ENCODE measurements at regions not wholly inside any gene's neighbourhood (a gene's known extent, or its start where the extent isn't known, plus 50 kb on each side); places are given as distances from the start of the nearest gene placed in this dataset.

DNA sequence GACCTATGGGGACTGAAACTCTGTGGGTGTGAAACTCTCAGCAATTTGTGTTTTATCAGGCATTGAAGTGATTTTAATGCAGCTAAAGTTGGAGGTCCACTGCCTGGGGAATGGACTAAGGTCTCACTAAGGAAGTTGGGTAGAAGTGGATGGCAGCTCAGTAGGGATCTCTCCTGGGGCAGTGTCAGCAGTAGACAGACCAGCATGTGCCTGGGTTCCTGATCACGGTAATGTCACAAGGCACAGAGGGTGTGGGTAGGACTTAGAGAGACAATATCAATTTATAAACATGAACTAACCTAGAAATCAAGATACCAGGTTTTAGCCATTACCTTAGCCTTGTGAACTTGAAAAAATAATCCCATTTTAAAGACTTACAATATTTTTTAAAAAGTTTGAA lies 380.3 kb upstream of the LCORL start:
- no peak for DNase-seq

DNA sequence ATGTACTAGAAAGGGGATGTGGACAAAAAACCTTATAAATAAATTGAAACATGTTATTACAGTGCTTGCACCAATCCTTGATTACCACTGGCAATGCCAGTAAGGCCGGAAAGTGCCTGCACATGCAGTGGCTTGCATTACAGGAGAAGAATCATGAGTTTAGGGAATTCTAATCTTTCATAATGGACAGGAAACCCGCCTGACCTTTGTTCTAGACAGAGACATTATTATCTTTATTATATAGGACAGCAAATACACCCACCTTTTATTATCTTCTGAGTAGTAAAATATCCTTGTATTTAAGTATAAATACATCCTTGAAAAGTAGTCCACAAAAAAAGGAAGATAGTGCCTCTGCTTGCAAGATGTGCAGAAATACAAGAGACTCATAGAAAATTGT lies 379.9 kb upstream of the LCORL start:
- DNase-seq, result no peak

DNA sequence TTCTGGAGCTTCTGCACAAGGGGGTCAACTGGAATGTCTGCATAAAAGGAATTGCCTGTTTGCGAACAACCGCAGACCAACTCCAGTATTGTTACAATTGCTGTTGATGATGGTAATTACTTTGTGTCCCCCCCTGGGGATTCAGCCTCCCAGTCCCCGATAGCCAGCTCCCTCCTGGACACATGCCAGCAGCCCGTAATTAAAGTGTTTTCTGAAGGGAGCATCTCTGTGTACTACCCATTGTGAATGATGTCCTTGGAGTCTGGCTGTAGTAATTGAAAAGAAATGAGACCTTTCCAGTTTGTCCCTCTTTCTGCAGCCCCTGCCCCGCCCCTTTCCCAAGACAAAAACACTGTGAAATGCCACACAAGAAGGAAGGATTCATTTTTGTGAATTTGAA lies 377.1 kb upstream of the LCORL start:
- DNase-seq, result no peak

DNA sequence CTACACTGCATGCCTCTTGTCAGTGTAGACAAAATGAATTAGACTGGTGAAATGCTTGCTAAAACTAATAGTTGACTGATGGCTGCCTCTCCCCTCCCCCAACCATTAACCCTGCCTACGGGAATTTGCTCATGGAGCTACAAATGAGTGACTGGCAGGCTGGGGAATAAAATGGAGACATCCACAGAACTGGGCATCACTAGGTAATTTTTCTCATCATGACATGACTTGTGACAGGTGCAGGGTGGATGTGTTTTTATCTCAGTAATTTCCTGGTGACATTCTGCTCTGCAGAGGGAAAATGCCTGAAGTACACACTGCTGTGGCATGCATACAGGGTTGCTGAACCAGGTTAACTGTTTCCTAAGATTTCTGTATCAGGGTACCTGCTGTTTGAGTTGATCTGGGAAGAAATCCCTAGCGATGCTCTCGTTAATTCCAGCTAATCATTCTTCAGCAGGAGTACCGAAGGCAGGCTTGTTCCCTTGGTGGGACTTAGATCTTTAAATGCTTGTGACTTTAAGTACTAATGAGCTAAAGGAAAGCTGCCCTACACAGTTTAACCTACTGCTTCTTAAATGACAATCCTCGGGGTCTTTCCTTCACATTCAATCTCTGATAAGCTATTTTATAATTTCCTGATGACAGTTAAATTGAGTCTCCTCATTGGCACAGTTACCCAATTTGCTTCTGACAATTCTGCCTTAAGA lies 376.3 kb upstream of the LCORL start:
- no peak for DNase-seq

DNA sequence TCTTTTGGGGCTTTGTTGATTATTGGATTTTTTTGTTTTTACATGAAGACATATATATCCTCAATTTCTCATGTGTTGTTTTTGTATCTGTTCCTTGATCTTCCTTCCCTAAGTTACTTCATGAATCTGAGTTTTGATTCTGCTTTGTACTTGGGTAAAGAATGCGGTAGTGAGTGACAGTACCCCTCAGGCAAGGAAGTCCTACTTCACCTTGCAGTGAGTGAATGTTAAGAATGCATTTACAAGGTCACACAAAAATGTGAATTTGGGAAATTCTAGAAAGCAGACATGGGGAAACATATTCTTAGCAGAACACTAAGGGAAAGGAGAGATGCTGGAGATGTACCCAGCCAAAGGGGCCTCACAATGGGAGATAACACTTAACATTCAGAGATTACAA lies 373.1 kb upstream of the LCORL start:
- no peak for DNase-seq

DNA sequence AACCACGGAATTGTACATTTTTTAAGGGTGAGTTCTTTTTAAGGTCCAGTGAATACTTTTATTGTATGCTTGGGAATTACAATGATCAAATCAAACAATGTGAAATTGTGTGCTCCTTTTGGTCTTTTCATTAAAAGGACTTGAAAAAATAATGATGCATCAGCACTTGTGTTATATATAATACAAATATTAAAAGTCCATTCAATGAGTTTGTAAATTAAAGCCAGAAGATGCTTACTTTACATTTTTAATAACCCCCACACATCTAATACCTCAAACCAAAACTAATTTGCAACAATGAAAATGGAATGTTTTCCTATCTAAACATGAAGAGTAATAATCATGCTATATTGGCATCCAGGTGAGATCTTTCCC lies 369.8 kb upstream of the LCORL start:
- DNase-seq, result no peak

DNA sequence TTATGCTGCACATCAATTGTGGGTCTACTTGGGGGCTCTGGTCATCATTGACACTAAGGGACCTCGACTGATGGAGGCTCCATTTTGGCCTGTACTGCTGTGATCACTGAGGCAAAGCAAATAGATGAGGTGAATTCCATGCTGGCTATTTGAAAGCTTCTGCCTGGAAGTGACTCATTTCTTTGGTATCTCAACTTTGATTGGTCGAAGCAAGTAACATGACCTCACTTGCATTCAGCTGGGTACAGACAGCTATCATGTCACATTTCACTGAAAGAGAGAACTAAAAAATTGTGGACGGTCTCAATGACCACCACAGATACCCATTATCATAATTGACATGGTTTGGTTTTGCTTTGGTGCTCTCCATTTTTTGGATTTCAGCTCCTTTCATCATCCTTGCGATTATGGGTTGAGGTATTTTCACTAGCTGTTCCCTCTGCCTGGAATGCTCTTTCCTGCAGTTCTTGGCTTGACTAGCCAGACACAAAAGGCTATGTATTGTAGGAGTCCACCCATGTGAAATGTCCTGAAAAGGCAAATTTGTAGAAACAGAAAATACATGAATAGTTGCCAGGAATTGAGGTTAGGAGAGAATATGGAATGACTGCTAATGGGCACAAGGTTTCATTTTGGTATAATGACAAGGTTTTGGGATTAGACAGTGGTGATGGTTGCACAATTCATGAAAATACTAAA lies 369.2 kb upstream of the LCORL start:
- no peak for DNase-seq

- DNase-seq, result no peak
These were observed 367.6 kb upstream of the LCORL start for GRCh38 chr4:18389115-18389514.

GRCh38 chr4:18388039-18388438 lies 366.5 kb upstream of the LCORL start:
- DNase-seq, result no peak

- no peak for DNase-seq
These were observed 359.6 kb upstream of the LCORL start for GRCh38 chr4:18381186-18381585.

- DNase-seq, result no peak
These were observed 348.0 kb upstream of the LCORL start for GRCh38 chr4:18369561-18369960.

DNA sequence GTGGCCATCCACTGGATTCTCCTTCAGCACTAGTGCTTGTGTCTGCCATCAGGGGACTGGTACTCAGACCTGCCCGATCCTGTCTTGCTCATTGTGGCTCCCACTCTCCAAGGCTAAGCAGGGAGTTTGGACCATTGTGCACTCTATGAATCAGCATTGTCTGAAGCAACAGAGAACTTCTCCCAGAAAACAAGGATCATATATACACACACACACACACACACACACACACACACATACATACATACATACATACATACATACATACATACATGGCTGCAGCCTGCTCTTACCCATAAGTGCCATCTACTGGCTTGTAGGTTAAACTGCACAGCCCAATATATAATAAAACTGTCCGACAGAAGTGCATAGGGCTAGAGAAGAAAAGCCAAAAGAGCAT lies 345.3 kb upstream of the LCORL start:
- no peak for DNase-seq

DNA sequence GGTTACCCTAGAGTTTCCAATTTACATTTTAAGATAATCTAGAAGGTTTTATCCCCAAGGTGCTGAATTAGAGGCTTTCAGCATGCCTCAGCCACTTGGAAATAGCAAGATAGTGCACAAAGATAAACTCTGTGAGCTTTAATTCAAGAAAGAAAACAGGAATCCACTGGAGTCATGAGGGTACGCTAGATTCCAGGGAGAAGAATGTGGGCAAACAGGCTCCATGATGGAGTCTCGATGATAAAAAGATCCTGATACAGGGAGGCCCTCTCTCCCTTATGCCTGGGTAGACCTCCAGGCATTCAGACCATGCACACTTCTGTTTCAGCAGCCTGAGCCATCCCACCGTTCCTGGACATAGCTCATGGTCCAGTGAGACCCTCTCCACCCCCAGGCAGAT lies 344.6 kb upstream of the LCORL start:
- DNase-seq, result no peak

- DNase-seq, result no peak
These were observed 322.0 kb upstream of the LCORL start for GRCh38 chr4:18343581-18343980.

DNA sequence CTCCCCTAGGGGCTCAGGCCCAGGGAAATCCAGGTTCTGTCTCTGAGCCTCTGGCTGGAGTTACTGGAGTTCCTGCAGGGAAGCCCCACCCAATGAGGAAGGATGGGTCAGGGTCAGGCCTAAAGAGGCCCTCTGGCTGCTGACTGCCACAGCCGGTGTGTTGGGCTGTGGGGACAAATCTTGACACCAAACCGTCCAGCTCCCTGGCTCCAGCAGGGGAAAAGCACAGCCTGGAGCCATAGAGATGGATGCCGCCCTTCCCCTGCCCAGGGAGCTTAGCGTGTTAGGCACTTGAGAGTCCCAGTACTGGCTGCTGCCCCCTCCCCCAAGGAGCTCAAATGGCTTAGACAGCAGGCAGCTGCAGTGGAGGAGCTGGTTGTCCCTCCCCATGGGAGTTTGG lies 321.3 kb upstream of the LCORL start:
- no peak for DNase-seq

- DNase-seq, result no peak
These were observed 300.5 kb upstream of the LCORL start for GRCh38 chr4:18321956-18322530.

GRCh38 chr4:18319431-18319830 lies 297.9 kb upstream of the LCORL start:
- no peak for DNase-seq

GRCh38 chr4:18318682-18319388 lies 297.3 kb upstream of the LCORL start:
- no peak for DNase-seq

DNA sequence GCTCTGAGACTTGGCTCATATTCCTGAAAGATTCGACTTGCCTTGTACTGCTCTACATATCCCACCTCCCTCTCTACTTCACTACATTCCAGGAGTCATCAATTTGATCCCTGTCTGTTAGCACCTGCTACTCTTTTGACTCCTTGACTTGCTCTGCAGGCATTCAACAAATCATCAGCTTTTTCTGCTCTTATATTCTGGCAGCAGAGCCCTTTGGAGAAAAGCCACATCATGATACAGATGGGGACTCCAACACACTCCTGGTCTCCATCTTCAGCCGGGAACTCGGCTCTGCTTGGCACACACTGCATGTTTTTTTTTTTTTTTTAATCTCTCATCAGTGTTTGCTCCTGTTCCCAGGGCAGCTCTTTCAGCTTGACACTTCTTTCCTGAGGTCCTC lies 293.2 kb upstream of the LCORL start:
- DNase-seq, result no peak

DNA sequence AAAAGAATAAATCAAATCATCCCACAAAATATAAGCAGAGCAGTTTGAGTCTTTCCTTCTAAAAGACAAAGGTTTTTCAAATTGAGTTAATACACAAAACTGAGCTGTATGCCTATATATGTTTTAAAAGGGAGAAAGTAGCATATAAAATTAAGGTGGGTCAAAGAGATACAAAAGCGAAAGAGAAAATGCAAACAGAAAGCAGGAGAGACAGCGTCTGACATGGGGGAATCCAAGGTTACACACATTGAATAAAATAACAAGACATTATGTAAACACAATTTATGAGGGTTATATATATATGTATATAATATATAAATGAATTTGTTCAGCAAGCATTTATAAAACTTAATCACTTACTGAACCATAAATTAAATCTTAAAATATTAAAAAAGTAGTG lies 276.1 kb upstream of the LCORL start:
- DNase-seq, result no peak

GRCh38 chr4:18296411-18296810 lies 274.9 kb upstream of the LCORL start:
- DNase-seq, result no peak

- DNase-seq, result no peak
These were observed 273.3 kb upstream of the LCORL start for GRCh38 chr4:18294846-18295245.

GRCh38 chr4:18294021-18294420 lies 272.5 kb upstream of the LCORL start:
- no peak for DNase-seq

DNA sequence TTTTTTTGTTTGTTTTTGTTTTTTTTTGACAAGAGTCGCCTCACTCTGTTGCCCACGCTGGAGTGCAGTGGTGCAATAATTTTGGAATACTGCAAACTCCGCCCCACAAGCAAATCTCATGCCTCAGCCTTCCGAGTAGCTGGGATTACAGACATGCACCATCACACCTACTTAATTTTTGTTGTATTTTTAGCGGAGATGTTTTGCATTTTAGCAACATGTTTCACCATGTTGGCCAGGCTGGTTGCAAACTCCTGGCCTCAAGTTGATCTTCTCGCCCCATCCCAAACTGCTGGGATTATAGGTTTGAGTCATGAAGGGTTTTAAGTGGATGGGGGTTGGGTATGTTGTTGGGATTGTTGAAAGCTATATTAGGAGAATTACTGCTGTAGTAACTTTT lies 270.9 kb upstream of the LCORL start:
- no peak for DNase-seq

Measured in activated naive CD4-positive, alpha-beta T cell treated with Interleukin-2 at 50 U/mL for 16 hours (primary cell).